Activated T-cell treated with anti-CD3 and anti-CD28 coated beads, Interleukin-2, amount 50 U/mL, for 4 hours (primary cell): ENCODE measurements at regions not wholly inside any gene's neighbourhood (a gene's known extent, or its start where the extent isn't known, plus 50 kb on each side); places are given as distances from the start of the nearest gene placed in this dataset.

Experiments used
- ATAC-seq, 2 donors: fragments of 200-7000 bp; cut with Tn5 transposase; one replicate each; pipeline ENCODE4 v1.10.0; 2021
- DNase-seq: peaks from one replicate; pipeline ENCODE4 v3.0.0-alpha.2; 2020
- H3K27me3 Mint-ChIP-seq: one replicate; pipeline ENCODE4 v1.8.0; 2021; ENCODE audit warnings: low read depth, mixed read lengths
- H3K36me3 Mint-ChIP-seq: one replicate; pipeline ENCODE4 v1.8.0; 2022; ENCODE audit warnings: mixed read lengths; ENCODE audit not compliant: insufficient read depth
- H3K4me1 Mint-ChIP-seq: one replicate; pipeline ENCODE4 v1.8.0; 2021; ENCODE audit warnings: low read depth, mixed read lengths
- H3K4me3 Mint-ChIP-seq: one replicate; pipeline ENCODE4 v1.8.0; 2021; ENCODE audit warnings: mild to moderate bottlenecking, moderate library complexity, mixed read lengths
- H3K9me3 Mint-ChIP-seq: one replicate; pipeline ENCODE4 v1.8.0; 2021; ENCODE audit warnings: mixed read lengths

- H3K9me3 Mint-ChIP-seq = no peaks in the 10 kb centered on the region
- DNase-seq (no peak), ATAC-seq (no peak)
- H3K27me3 Mint-ChIP-seq = peaks cover 9% of the 10 kb centered on the region
- no peaks in the 10 kb centered on the region for H3K36me3 Mint-ChIP-seq
- H3K4me1 Mint-ChIP-seq = no peaks in the 10 kb centered on the region
- H3K4me3 Mint-ChIP-seq = no peak overlapping the region
Measured at GRCh38 chr21:38675182-38675824, 130.4 kb upstream of the ETS2 start.

GRCh38 chr21:38678827-38679226 lies 126.9 kb upstream of the ETS2 start:
- Mint-ChIP-seq H3K36me3 (no peaks in the 10 kb centered on the region), H3K9me3 (no peaks in the 10 kb centered on the region), H3K4me3 (no peak overlapping the region), H3K4me1 (no peaks in the 10 kb centered on the region), H3K27me3 (peaks cover 11% of the 10 kb centered on the region)
- DNase-seq (no peak), ATAC-seq (no peak)

- no peak for ATAC-seq
- Mint-ChIP-seq H3K36me3 (no peaks in the 10 kb centered on the region), H3K4me3 (no peak overlapping the region), H3K4me1 (no peaks in the 10 kb centered on the region), H3K9me3 (no peaks in the 10 kb centered on the region), H3K27me3 (peaks cover 16% of the 10 kb centered on the region)
- DNase-seq = no peak
Measured at GRCh38 chr21:38679534-38679933, 126.2 kb upstream of the ETS2 start.

- DNase-seq = no peak
- no peak for ATAC-seq
- Mint-ChIP-seq H3K36me3 (no peaks in the 10 kb centered on the region), H3K27me3 (peaks cover 16% of the 10 kb centered on the region), H3K4me3 (no peak overlapping the region), H3K9me3 (no peaks in the 10 kb centered on the region), H3K4me1 (no peaks in the 10 kb centered on the region)
Measured at GRCh38 chr21:38680401-38680800, 125.3 kb upstream of the ETS2 start.

GRCh38 chr21:38683222-38683621 lies 122.5 kb upstream of the ETS2 start:
- no peak for ATAC-seq
- Mint-ChIP-seq H3K36me3 (no peaks in the 10 kb centered on the region), H3K9me3 (no peaks in the 10 kb centered on the region), H3K27me3 (peaks cover 8% of the 10 kb centered on the region), H3K4me3 (no peak overlapping the region), H3K4me1 (no peaks in the 10 kb centered on the region)
- DNase-seq = no peak

GRCh38 chr21:38688068-38688467 lies 117.7 kb upstream of the ETS2 start:
- Mint-ChIP-seq H3K36me3 (no peaks in the 10 kb centered on the region), H3K4me3 (no peak overlapping the region), H3K9me3 (no peaks in the 10 kb centered on the region), H3K27me3 (peaks cover 20% of the 10 kb centered on the region), H3K4me1 (no peaks in the 10 kb centered on the region)
- ATAC-seq (no peak), DNase-seq (no peak)

- H3K36me3 Mint-ChIP-seq = no peaks in the 10 kb centered on the region
- H3K4me1 Mint-ChIP-seq = no peaks in the 10 kb centered on the region
- no peak for DNase-seq
- peaks cover 18% of the 10 kb centered on the region for H3K27me3 Mint-ChIP-seq
- no peak for ATAC-seq
- H3K4me3 Mint-ChIP-seq = no peak overlapping the region
- H3K9me3 Mint-ChIP-seq = no peaks in the 10 kb centered on the region
Measured at GRCh38 chr21:38691631-38692030, 114.1 kb upstream of the ETS2 start.

- Mint-ChIP-seq H3K4me3 (no peak overlapping the region), H3K9me3 (no peaks in the 10 kb centered on the region), H3K4me1 (no peaks in the 10 kb centered on the region), H3K27me3 (peaks cover 12% of the 10 kb centered on the region), H3K36me3 (no peaks in the 10 kb centered on the region)
- DNase-seq = no peak
- ATAC-seq = no peak
Measured at GRCh38 chr21:38696579-38696978, 109.2 kb upstream of the ETS2 start.

GRCh38 chr21:38699048-38699447 lies 106.7 kb upstream of the ETS2 start:
- DNase-seq (no peak), ATAC-seq (no peak)
- no peak overlapping the region for H3K4me3 Mint-ChIP-seq
- H3K9me3 Mint-ChIP-seq = no peaks in the 10 kb centered on the region
- H3K27me3 Mint-ChIP-seq = peaks cover 15% of the 10 kb centered on the region
- H3K36me3 Mint-ChIP-seq = no peaks in the 10 kb centered on the region
- H3K4me1 Mint-ChIP-seq = no peaks in the 10 kb centered on the region

- peaks cover 14% of the 10 kb centered on the region for H3K27me3 Mint-ChIP-seq
- DNase-seq (no peak), ATAC-seq (no peak)
- no peaks in the 10 kb centered on the region for H3K4me1 Mint-ChIP-seq
- no peak overlapping the region for H3K4me3 Mint-ChIP-seq
- H3K36me3 Mint-ChIP-seq = no peaks in the 10 kb centered on the region
- H3K9me3 Mint-ChIP-seq = no peaks in the 10 kb centered on the region
Measured at GRCh38 chr21:38702196-38702595, 103.5 kb upstream of the ETS2 start.

GRCh38 chr21:38709876-38710275 lies 95.9 kb upstream of the ETS2 start:
- H3K4me3 Mint-ChIP-seq = no peak overlapping the region
- no peaks in the 10 kb centered on the region for H3K9me3 Mint-ChIP-seq
- no peak for ATAC-seq
- H3K27me3 Mint-ChIP-seq = peaks cover 10% of the 10 kb centered on the region
- no peak for DNase-seq
- no peaks in the 10 kb centered on the region for H3K4me1 Mint-ChIP-seq
- H3K36me3 Mint-ChIP-seq = no peaks in the 10 kb centered on the region

GRCh38 chr21:38712071-38712470 lies 93.7 kb upstream of the ETS2 start:
- Mint-ChIP-seq H3K27me3 (peaks cover 13% of the 10 kb centered on the region), H3K36me3 (no peaks in the 10 kb centered on the region), H3K4me1 (no peaks in the 10 kb centered on the region), H3K4me3 (no peak overlapping the region), H3K9me3 (no peaks in the 10 kb centered on the region)
- ATAC-seq (no peak), DNase-seq (no peak)

GRCh38 chr21:38712664-38713063 lies 93.1 kb upstream of the ETS2 start:
- Mint-ChIP-seq H3K36me3 (no peaks in the 10 kb centered on the region), H3K9me3 (no peaks in the 10 kb centered on the region), H3K27me3 (peaks cover 17% of the 10 kb centered on the region), H3K4me1 (no peaks in the 10 kb centered on the region), H3K4me3 (no peak overlapping the region)
- DNase-seq (no peak), ATAC-seq (no peak)

GRCh38 chr21:38714039-38714817 lies 91.5 kb upstream of the ETS2 start:
- no peak overlapping the region for H3K4me3 Mint-ChIP-seq
- no peaks in the 10 kb centered on the region for H3K9me3 Mint-ChIP-seq
- no peaks in the 10 kb centered on the region for H3K36me3 Mint-ChIP-seq
- ATAC-seq (no peak), DNase-seq (no peak)
- H3K4me1 Mint-ChIP-seq = no peaks in the 10 kb centered on the region
- H3K27me3 Mint-ChIP-seq = peaks cover 16% of the 10 kb centered on the region

GRCh38 chr21:38714999-38715398 lies 90.7 kb upstream of the ETS2 start:
- no peak for ATAC-seq

More at GRCh38 chr21:38714999-38715398, 90.7 kb upstream of the ETS2 start:
- Mint-ChIP-seq H3K4me1 (no peaks in the 10 kb centered on the region), H3K27me3 (peaks cover 13% of the 10 kb centered on the region), H3K36me3 (no peaks in the 10 kb centered on the region), H3K4me3 (no peak overlapping the region), H3K9me3 (no peaks in the 10 kb centered on the region)
- no peak for DNase-seq
